Upper lobe of left lung (tissue), 6 donors: ENCODE measurements at regions not wholly inside any gene's neighbourhood (a gene's known extent, or its start where the extent isn't known, plus 50 kb on each side); places are given as distances from the start of the nearest gene placed in this dataset.

Experiments used
- ATAC-seq, 2 donors: fragments of 200-7000 bp; cut with Tn5 transposase; one replicate each; pipeline ENCODE4 v1.9.1; 2022; ENCODE audit warnings: mild to moderate bottlenecking in 2 of 2, moderate library complexity in 2 of 2; ENCODE audit not compliant: low FRiP score in 2 of 2
- DNase-seq, 2 donors: peaks; one replicate each; pipeline ENCODE4 v3.0.0-alpha.2; 2019 to 2020
- H3K27ac ChIP-seq, 4 donors: fragments of 200-600 bp; sonication (generic); one replicate each; pipeline ENCODE4 v1.5.1; 2016 to 2019
- H3K27me3 ChIP-seq, 4 donors: fragments of 200-600 bp; sonication (generic); one replicate each; pipeline ENCODE4 v1.5.1; 2017 to 2019
- H3K36me3 ChIP-seq, 4 donors: fragments of 200-600 bp; sonication (generic); one replicate each; pipeline ENCODE4 v1.5.1; 2016 to 2019
- H3K4me1 ChIP-seq, 4 donors: fragments of 200-600 bp; sonication (generic); one replicate each; pipeline ENCODE4 v1.5.1; 2018 to 2019
- H3K4me3 ChIP-seq, 4 donors: fragments of 200-600 bp; sonication (generic); one replicate each; pipeline ENCODE4 v1.5.1; 2017 to 2019; ENCODE audit warnings: mild to moderate bottlenecking in 2 of 4, moderate library complexity in 1 of 4
- H3K9me3 ChIP-seq, 4 donors: fragments of 200-600 bp; sonication (generic); one replicate each; pipeline ENCODE4 v1.5.1; 2018 to 2019
- CTCF ChIP-seq, 6 experiments: fragments of 450-650 bp in 4 of 6; fragments of 200-600 bp in 2 of 6; sonication (generic) in 2 of 6; IDR thresholded peaks; one replicate each; pipeline ENCODE4 v1.5.1; 2016 to 2019; ENCODE audit warnings: antibody characterized with exemption in 6 of 6
- EP300 ChIP-seq, 4 donors: sonication (generic); formaldehyde crosslinking; IDR thresholded peaks; one replicate each; pipeline ENCODE4 v1.5.1; 2017; ENCODE audit warnings: antibody characterized with exemption in 4 of 4, control low read depth in 2 of 4
- POLR2A ChIP-seq, 4 donors: fragments of 450-650 bp; IDR thresholded peaks; one replicate each; pipeline ENCODE4 v1.5.1; 2016 to 2017; ENCODE audit warnings: antibody characterized with exemption in 4 of 4, mild to moderate bottlenecking in 2 of 4
- POLR2AphosphoS5 ChIP-seq, 2 donors: sonication (generic); formaldehyde crosslinking; IDR thresholded peaks; one replicate each; pipeline ENCODE4 v1.5.1; 2017; ENCODE audit warnings: antibody characterized with exemption in 2 of 2
- WGBS, 2 donors: methylation state at CpG; one replicate each; pipeline ENCODE4 v1.1.5; 2017 to 2018; 5-methylcytosine and 5-hydroxymethylcytosine counted together
- donor health status: DM: no; HTN: no; CAD: no; lungs with moderate emphysema.
- donor health status: DM: no; HTN: yes; CAD: no; lungs with severe emphysema.

- WGBS, 2 donors = 21 to 48% methylated on average over 3 of the region's 3 CpGs
- Histone ChIP-seq H3K4me3 (no peak overlapping the region), H3K36me3 (no peaks in the 10 kb centered on the region), H3K9me3 (no peaks in the 10 kb centered on the region), H3K27ac (peak overlapping the region in 2 of 4 donors; percentile 12 to 31), H3K27me3 (no peaks in the 10 kb centered on the region), H3K4me1 (peaks cover 0 to 4% (median 1%) of the 10 kb centered on the region in 4 donors)
- no peak for DNase-seq
- TF ChIP-seq CTCF (IDR thresholded peaks at IDR 0.05) (no peak), POLR2AphosphoS5 (IDR thresholded peaks at IDR 0.05) (no peak), EP300 (IDR thresholded peaks at IDR 0.05) (no peak), POLR2A (IDR thresholded peaks at IDR 0.05) (no peak)
- no peak for ATAC-seq
These were observed 567.4 kb upstream of the CITED2 start for GRCh38 chr6:139941826-139942225.

- peak in 1 of 2 donors; percentile 48 for ATAC-seq
- DNase-seq = no peak
- 58 to 59% methylated on average over 8 of the region's 8 CpGs for WGBS, 2 donors
- Histone ChIP-seq H3K27me3 (no peaks in the 10 kb centered on the region), H3K4me3 (no peak overlapping the region), H3K27ac (peak overlapping the region in 2 of 4 donors; percentile 12 to 31), H3K36me3 (no peaks in the 10 kb centered on the region), H3K4me1 (peaks cover 0 to 4% (median 1%) of the 10 kb centered on the region in 4 donors), H3K9me3 (no peaks in the 10 kb centered on the region)
- TF ChIP-seq CTCF (IDR thresholded peaks at IDR 0.05) = no peak
- no peak for TF ChIP-seq EP300 (IDR thresholded peaks at IDR 0.05)
- TF ChIP-seq POLR2A (IDR thresholded peaks at IDR 0.05) = no peak
- TF ChIP-seq POLR2AphosphoS5 (IDR thresholded peaks at IDR 0.05) = no peak
These were observed 566.6 kb upstream of the CITED2 start for GRCh38 chr6:139940741-139941729.

GRCh38 chr6:139939189-139939979 is 564.9 kb upstream of the CITED2 start:
- 83 to 97% methylated on average over 2 of the region's 2 CpGs for WGBS, 2 donors
- ATAC-seq = no peak
- H3K27ac ChIP-seq = no peak overlapping the region

GRCh38 chr6:139932671-139933070 is 558.2 kb upstream of the CITED2 start:
- H3K36me3 ChIP-seq = no peaks in the 10 kb centered on the region
- no peaks in the 10 kb centered on the region for H3K9me3 ChIP-seq
- WGBS, 2 donors = 81 to 89% methylated on average over 3 of the region's 3 CpGs
- no peak for DNase-seq
- H3K4me3 ChIP-seq = no peak overlapping the region
- no peaks in the 10 kb centered on the region for H3K4me1 ChIP-seq
- TF ChIP-seq POLR2A (IDR thresholded peaks at IDR 0.05) (no peak), EP300 (IDR thresholded peaks at IDR 0.05) (no peak), POLR2AphosphoS5 (IDR thresholded peaks at IDR 0.05) (no peak), CTCF (IDR thresholded peaks at IDR 0.05) (no peak)
- no peak overlapping the region for H3K27ac ChIP-seq
- no peaks in the 10 kb centered on the region for H3K27me3 ChIP-seq
- no peak for ATAC-seq

More at GRCh38 chr6:139939189-139939979, 564.9 kb upstream of the CITED2 start:
- Histone ChIP-seq H3K27me3 (no peaks in the 10 kb centered on the region), H3K4me3 (no peak overlapping the region), H3K9me3 (no peaks in the 10 kb centered on the region), H3K36me3 (no peaks in the 10 kb centered on the region), H3K4me1 (peaks cover 0 to 4% (median 1%) of the 10 kb centered on the region in 4 donors)
- no peak for DNase-seq
- TF ChIP-seq POLR2AphosphoS5 (IDR thresholded peaks at IDR 0.05) (no peak), EP300 (IDR thresholded peaks at IDR 0.05) (no peak), CTCF (IDR thresholded peaks at IDR 0.05) (no peak), POLR2A (IDR thresholded peaks at IDR 0.05) (no peak)
